ENCODE measurements at regions not wholly inside any gene's neighbourhood (a gene's known extent, or its start where the extent isn't known, plus 50 kb on each side); places are given as distances from the start of the nearest gene placed in this dataset.
"Not testable (repeated sequence)": the region's sequence is repeated elsewhere in the genome, so short reads cannot be mapped to it uniquely, and the experiment has no call there.

DNA sequence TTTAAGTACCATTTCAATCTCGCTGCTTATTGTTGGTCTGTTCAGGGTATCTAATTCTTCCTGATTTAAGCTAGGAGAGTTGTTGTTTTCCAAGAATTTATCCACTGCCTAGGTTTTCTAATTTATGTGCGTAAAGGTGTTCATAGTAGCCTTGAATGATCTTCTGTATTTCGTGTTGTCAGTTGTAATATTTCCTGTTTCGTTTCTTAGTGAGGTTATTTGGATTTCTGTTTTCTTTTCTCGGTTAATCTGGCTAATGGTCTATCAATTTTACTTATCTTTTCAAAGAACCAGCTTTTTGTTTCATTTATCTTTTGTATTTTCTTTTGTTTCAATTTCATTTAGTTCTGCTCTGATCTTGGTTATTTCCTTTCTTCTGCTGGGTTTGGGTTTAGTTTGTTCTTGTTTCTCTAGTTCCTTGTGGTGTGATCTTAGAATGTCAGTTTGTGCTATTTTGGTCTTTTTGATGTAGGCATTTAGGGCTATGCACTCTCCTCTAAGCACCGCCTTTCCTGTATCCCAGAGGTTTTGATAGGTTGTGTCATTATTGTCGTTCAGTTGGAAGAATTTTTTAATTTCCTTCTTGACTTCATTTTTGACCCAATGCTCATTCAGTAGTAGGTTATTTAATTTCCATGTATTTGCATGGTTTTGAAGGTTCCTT is 92.5 kb upstream of the CSRP2 start:
- not testable (repeated sequence) for H3K27ac ChIP-seq

DNA sequence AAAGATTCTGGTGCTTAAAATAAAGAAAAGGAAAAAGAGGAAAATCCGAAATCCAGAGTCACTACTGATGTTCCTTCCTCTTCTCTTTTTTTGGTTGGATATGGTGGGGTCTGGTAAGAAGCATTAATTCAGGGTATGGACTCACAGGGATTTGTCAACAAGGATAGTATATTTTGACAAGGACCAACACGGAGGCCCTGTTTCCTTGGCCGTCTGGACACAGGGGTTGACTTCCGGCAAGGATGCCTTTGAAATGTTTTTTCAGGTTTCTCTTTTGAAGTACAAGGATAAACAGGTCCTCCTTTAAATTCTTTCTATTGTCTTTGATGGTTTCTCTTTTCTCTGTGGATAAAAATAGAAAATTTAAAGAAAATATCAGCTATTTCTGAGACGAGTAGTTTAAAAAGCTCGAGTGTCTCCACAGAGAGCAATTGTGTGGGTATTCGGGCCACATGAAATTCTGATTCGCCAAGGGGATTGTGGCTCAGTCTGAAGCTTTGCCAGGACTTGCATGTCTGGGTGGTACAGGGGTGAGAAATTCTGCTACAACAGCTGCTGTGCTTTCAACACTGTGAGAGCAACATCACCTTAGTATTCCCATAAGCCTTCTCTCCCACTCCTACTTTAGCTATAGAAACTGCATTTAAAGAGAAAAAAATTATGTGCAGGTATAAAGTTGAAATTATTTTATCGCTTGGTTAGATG is 88.5 kb upstream of the CSRP2 start:
- TF ChIP-seq ZFX (IDR thresholded peaks at IDR 0.05) = no peak
- TF ChIP-seq, protein P1, sequence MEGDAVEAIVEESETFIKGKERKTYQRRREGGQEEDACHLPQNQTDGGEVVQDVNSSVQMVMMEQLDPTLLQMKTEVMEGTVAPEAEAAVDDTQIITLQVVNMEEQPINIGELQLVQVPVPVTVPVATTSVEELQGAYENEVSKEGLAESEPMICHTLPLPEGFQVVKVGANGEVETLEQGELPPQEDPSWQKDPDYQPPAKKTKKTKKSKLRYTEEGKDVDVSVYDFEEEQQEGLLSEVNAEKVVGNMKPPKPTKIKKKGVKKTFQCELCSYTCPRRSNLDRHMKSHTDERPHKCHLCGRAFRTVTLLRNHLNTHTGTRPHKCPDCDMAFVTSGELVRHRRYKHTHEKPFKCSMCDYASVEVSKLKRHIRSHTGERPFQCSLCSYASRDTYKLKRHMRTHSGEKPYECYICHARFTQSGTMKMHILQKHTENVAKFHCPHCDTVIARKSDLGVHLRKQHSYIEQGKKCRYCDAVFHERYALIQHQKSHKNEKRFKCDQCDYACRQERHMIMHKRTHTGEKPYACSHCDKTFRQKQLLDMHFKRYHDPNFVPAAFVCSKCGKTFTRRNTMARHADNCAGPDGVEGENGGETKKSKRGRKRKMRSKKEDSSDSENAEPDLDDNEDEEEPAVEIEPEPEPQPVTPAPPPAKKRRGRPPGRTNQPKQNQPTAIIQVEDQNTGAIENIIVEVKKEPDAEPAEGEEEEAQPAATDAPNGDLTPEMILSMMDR (conservative IDR thresholded peaks at IDR 0.05) = no peak
- no peak overlapping the region for H3K27ac ChIP-seq

DNA sequence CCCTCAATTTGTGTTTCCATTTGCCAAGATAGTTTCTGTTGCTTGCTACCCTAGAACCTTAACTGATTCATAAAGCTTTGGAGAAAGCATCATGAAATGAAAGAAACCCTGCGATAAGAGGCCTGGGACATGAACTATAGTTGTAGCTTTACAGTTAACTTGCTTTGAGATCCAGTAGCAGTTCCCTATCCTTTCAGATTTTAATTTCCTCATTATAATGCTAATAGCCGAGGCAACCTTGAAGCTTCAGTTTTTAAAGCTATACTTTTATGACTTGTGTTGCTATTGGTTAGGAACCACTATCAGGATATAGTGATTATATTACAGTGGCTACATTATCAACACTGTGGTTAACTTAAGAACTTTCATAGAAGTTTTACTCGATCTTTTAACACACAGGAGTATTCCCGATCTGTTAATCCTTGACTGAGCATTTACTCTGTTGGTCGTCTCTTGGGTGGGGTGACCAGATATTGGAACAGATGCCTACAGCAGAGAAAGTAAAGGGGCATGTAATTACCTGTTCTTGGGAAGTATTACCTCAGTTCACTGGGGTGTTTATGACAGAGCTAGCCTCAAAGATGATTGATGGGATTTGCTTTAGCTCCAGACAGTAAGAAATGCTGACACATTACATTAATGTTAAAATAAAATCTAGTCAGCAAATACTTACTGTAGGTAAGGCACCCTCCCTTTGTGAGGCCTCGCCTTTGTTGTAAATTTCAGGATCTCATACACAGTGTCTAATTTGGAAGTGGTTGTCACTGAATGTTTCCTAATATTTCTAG is 86.2 kb upstream of the CSRP2 start:
- TF ChIP-seq, protein P1 (conservative IDR thresholded peaks at IDR 0.05) = no peak
- no peak for TF ChIP-seq ZFX (IDR thresholded peaks at IDR 0.05)
- H3K27ac ChIP-seq = no peak overlapping the region

DNA sequence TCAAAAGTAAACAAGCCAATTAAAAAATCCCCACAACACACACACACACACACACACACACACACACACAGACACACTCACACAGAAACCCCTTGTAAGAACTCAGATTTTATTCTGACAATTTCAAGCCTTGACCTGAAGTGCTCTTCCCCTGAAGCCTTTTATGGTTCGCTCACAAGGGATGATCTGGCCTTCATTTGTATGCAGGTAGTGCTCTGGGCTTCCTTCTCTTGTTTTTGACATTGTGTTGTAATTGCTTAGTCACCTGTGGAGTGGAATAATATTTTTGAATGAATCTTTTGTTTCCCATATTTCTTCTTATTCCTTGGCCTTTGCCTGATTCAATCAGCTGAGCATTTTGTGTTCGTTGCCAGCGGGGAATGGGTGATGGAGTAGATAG is 83.3 kb upstream of the CSRP2 start:
- TF ChIP-seq ZFX (IDR thresholded peaks at IDR 0.05) = no peak
- TF ChIP-seq, protein P1 (conservative IDR thresholded peaks at IDR 0.05) = no peak
- no peak overlapping the region for H3K27ac ChIP-seq

DNA sequence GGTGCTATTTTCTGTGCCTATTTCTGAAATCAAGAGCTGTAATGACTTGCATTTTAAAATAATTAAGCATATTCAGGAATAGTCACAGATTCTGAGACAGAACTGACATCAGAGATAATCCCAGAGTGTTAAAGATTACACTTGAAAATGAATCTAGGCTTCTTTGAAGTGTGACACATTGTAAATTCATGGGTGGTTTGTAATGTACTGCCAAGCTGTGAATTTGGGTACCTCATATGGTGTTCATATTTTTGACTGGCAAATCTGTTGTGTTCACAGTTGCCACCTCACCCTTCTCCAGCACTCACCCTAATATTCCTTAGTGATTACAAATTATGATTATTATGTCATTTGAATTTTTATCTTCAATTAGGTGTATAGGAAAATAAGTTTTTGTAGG is 78.5 kb upstream of the CSRP2 start:
- H3K27ac ChIP-seq = no peak overlapping the region
- no peak for TF ChIP-seq ZFX (IDR thresholded peaks at IDR 0.05)
- TF ChIP-seq, protein P1 (conservative IDR thresholded peaks at IDR 0.05) = no peak

DNA sequence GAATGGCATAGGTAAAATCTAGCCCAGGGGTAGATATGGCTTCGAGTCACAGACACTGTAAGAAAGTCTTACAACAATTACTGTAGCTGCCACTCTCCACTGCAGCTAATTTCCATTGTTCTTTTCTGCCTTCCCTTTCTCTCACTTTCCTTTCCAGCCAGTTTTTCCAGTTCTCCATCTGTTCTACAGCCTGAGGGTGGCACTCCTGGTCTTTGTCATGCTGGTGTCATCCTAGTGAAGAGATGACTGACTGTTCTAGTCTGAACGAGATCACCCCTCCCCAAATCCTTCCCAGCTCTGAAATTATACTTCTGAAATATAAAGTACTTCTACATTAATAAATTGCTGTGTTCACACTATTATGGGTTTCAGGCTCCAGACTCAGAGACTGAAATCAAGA is 74.2 kb upstream of the CSRP2 start:
- H3K27ac ChIP-seq = no peak overlapping the region
- TF ChIP-seq, protein P1 (conservative IDR thresholded peaks at IDR 0.05) = peak; percentile 64
- TF ChIP-seq ZFX (IDR thresholded peaks at IDR 0.05) = no peak

DNA sequence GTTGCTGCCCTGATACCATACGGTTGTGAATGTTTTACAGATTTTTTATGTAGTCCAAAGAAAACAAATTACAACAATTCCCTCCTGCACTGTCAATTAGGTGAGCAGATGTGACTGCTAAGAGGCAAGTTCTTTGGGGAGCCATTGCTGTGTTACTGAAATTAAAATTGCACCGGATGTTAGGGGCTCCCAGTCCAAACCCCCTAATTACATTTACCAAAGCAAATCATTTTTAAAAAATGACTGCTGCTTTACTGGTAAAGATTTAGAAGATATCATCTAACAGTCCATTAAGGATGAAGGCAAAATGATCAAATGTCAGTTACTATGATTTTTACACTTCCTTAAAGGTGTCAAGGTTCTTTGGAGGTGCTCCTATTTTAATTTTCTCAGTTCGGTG is 70.1 kb upstream of the CSRP2 start:
- no peak for TF ChIP-seq ZFX (IDR thresholded peaks at IDR 0.05)
- TF ChIP-seq, protein P1 (conservative IDR thresholded peaks at IDR 0.05) = no peak
- no peak overlapping the region for H3K27ac ChIP-seq

Measured in C4-2B (cell line).